NB4 (cell line): ENCODE measurements at regions not wholly inside any gene's neighbourhood (a gene's known extent, or its start where the extent isn't known, plus 50 kb on each side); places are given as distances from the start of the nearest gene placed in this dataset.

Experiments
- DNase-seq: peaks from one replicate; pipeline ENCODE4 v3.0.0; 2010; ENCODE audit warnings: low read depth
- H3K4me3 ChIP-seq: one replicate; pipeline ENCODE4 v1.5.1; 2011; ENCODE audit warnings: mild to moderate bottlenecking, low read depth, low read length, moderate library complexity
- CTCF ChIP-seq: IDR thresholded peaks from one replicate; pipeline ENCODE4 v1.5.1; 2012; ENCODE audit warnings: low read depth, low read length
- MAX ChIP-seq: IDR thresholded peaks from 2 replicates; pipeline ENCODE4 v1.6.1; 2011; ENCODE audit warnings: low read depth, low read length
- MYC ChIP-seq: IDR thresholded peaks from 2 replicates; pipeline ENCODE4 v1.6.1; 2011; ENCODE audit warnings: low read depth, low read length
- POLR2A ChIP-seq: IDR thresholded peaks from 2 replicates; pipeline ENCODE4 v1.6.1; 2011; ENCODE audit warnings: mild to moderate bottlenecking; ENCODE audit not compliant: insufficient read length; ENCODE audit errors: extremely low read depth

GRCh38 chr4:180284267-180284666, 1958.9 kb upstream of the TENM3 start:
- DNase-seq: no peak
- no peak overlapping the region for H3K4me3 ChIP-seq
- no peak for TF ChIP-seq MYC
- no peak for TF ChIP-seq MAX
- TF ChIP-seq CTCF: no peak
- TF ChIP-seq POLR2A: no peak

- no peak for DNase-seq
- TF ChIP-seq MAX (no peak), POLR2A (no peak), CTCF (no peak)
These were observed 1957.4 kb upstream of the TENM3 start for GRCh38 chr4:180285796-180286195.

GRCh38 chr4:180292339-180292738, 1950.9 kb upstream of the TENM3 start:
- TF ChIP-seq CTCF: no peak
- no peak for TF ChIP-seq MYC
- no peak for TF ChIP-seq POLR2A
- TF ChIP-seq MAX: no peak
- DNase-seq: no peak

More at GRCh38 chr4:180285796-180286195, 1957.4 kb upstream of the TENM3 start:
- no peak overlapping the region for H3K4me3 ChIP-seq

GRCh38 chr4:180296036-180296599, 1947.1 kb upstream of the TENM3 start:
- TF ChIP-seq MAX (no peak), CTCF (no peak), MYC (no peak)
- H3K4me3 ChIP-seq: no peak overlapping the region
- DNase-seq: no peak

More at GRCh38 chr4:180292339-180292738, 1950.9 kb upstream of the TENM3 start:
- H3K4me3 ChIP-seq: no peak overlapping the region

- no peak for DNase-seq
- no peak overlapping the region for H3K4me3 ChIP-seq
- TF ChIP-seq MYC: no peak
- TF ChIP-seq POLR2A: no peak
- no peak for TF ChIP-seq CTCF
- TF ChIP-seq MAX: no peak
These were observed 1938.9 kb upstream of the TENM3 start for GRCh38 chr4:180304321-180304720.

GRCh38 chr4:180310616-180311015, 1932.6 kb upstream of the TENM3 start:
- no peak overlapping the region for H3K4me3 ChIP-seq
- DNase-seq: no peak
- no peak for TF ChIP-seq MAX
